A549 (cell line): ENCODE measurements at regions not wholly inside any gene's neighbourhood (a gene's known extent, or its start where the extent isn't known, plus 50 kb on each side); places are given as distances from the start of the nearest gene placed in this dataset.
"Not testable (repeated sequence)": the region's sequence is repeated elsewhere in the genome, so short reads cannot be mapped to it uniquely, and the experiment has no call there.

Experiments
- ATAC-seq, 2 experiments: fragments of 200-7000 bp in 1 of 2; fragments of >200 bp in 1 of 2; cut with Nextera tagmentation in 1 of 2; cut with Tn5 transposase in 1 of 2; 3 replicates each; pipeline versions ENCODE4 v1.8.0 to v1.9.1; 2018 to 2020; ENCODE audit warnings: mild to moderate bottlenecking in 1 of 2, moderate library complexity in 1 of 2
- CTCF ChIA-PET: fragments of 300-600 bp; sonication (Branson Sonifier 250); formaldehyde crosslinking; extraction: SDS; loops from one replicate; lab custom pipeline; 2021; ENCODE audit warnings: antibody characterized with exemption, inconsistent platforms; lab: Yijun Ruan, JAX
- POLR2A ChIA-PET: fragments of 350-600 bp; formaldehyde crosslinking; extraction: SDS; loops from one replicate; lab custom pipeline; 2021; ENCODE audit warnings: antibody characterized with exemption, inconsistent platforms; lab: Yijun Ruan, JAX
- DNase-seq, 2 experiments: peaks; one replicate each; pipeline versions ENCODE4 v3.0.0 to v3.0.0-alpha.2; 2011 to 2016; ENCODE audit warnings: low read depth in 1 of 2, low spot score in 1 of 2
- FAIRE-seq: peaks from 2 replicates; lab custom pipeline; 2011; peaks lifted over from hg19 to GRCh38; lab: Jason Lieb, UNC
- H3K27ac ChIP-seq, 2 experiments: fragments of >200 bp; sonication (Bioruptor Twin); formaldehyde crosslinking; 3 replicates each; pipeline ENCODE4 v1.5.1; 2016 to 2017
- H3K4me1 ChIP-seq: fragments of >200 bp; sonication (Bioruptor Twin); formaldehyde crosslinking; 3 replicates; pipeline ENCODE4 v1.6.1; 2016
- H3K4me2 ChIP-seq: fragments of >200 bp; sonication (Bioruptor Twin); formaldehyde crosslinking; 3 replicates; pipeline ENCODE4 v1.6.1; 2016
- H3K4me3 ChIP-seq: fragments of >200 bp; sonication (Bioruptor Twin); formaldehyde crosslinking; 3 replicates; pipeline ENCODE4 v1.5.1; 2016
- H3K9me3 ChIP-seq: fragments of >200 bp; sonication (Bioruptor Twin); formaldehyde crosslinking; 3 replicates; pipeline ENCODE4 v1.6.1; 2016
- CBX2 ChIP-seq: fragments of 200-600 bp; sonication (generic); IDR thresholded peaks from 2 replicates; pipeline ENCODE4 v1.6.1; 2016; ENCODE audit warnings: low read depth, mild to moderate bottlenecking, borderline replicate concordance
- CHD2 ChIP-seq: fragments of 150-350 bp; IDR thresholded peaks from 2 replicates; pipeline ENCODE4 v1.6.1; 2014; ENCODE audit warnings: low read length; ENCODE audit not compliant: partially characterized antibody
- E2F6 ChIP-seq: IDR thresholded peaks from 2 replicates; pipeline ENCODE4 v1.6.1; 2012; ENCODE audit warnings: low read depth, borderline replicate concordance
- EHF ChIP-seq: fragments of 250-450 bp; sonication (Bioruptor Pico); IDR thresholded peaks from 2 replicates; pipeline ENCODE4 v1.5.0; 2020; ENCODE audit warnings: mild to moderate bottlenecking
- ELK1 ChIP-seq: fragments of 150-350 bp; IDR thresholded peaks from 2 replicates; pipeline ENCODE4 v1.6.1; 2014; ENCODE audit warnings: low read depth, mild to moderate bottlenecking, low read length
- ESRRA ChIP-seq: fragments of 150-350 bp; IDR thresholded peaks from 2 replicates; pipeline ENCODE4 v1.6.1; 2014; ENCODE audit warnings: mild to moderate bottlenecking, low read length, borderline replicate concordance
- HEYL ChIP-seq: fragments of 250-450 bp; sonication (Bioruptor Pico); IDR thresholded peaks from 2 replicates; pipeline ENCODE4 v1.8.0; 2021; ENCODE audit warnings: mild to moderate bottlenecking, moderate library complexity
- HMGXB4 ChIP-seq: fragments of 250-450 bp; sonication (Bioruptor Pico); IDR thresholded peaks from 2 replicates; pipeline ENCODE4 v1.5.0; 2021; ENCODE audit warnings: mild to moderate bottlenecking, moderate library complexity, borderline replicate concordance
- HOXB13 ChIP-seq: fragments of 250-450 bp; sonication (Bioruptor Pico); IDR thresholded peaks from 2 replicates; pipeline ENCODE4 v1.5.0; 2020; ENCODE audit warnings: low read depth, mild to moderate bottlenecking, moderate library complexity
- JUN ChIP-seq, 2 experiments: fragments of >200 bp; sonication (Bioruptor Twin); formaldehyde crosslinking; IDR thresholded peaks; 2 replicates in 1 of 2; 3 replicates in 1 of 2; pipeline ENCODE4 v1.6.1; 2016 to 2017
- KDM5A ChIP-seq: fragments of 200-600 bp; sonication (generic); IDR thresholded peaks from 2 replicates; pipeline ENCODE4 v1.6.1; 2016; ENCODE audit warnings: antibody characterized with exemption, mild to moderate bottlenecking
- MAX ChIP-seq: IDR thresholded peaks from 2 replicates; pipeline ENCODE4 v1.6.1; 2012
- NR3C1 ChIP-seq: fragments of >200 bp; sonication (Bioruptor Twin); formaldehyde crosslinking; IDR thresholded peaks from 3 replicates; pipeline ENCODE4 v1.6.1; 2017
- PHF8 ChIP-seq: fragments of 200-600 bp; sonication (generic); IDR thresholded peaks from 2 replicates; pipeline ENCODE4 v1.6.1; 2016; ENCODE audit warnings: low read depth, mild to moderate bottlenecking, antibody characterized with exemption, moderate library complexity, borderline replicate concordance
- POLR2AphosphoS2 ChIP-seq: conservative IDR thresholded peaks from 2 replicates; pipeline ENCODE4 v1.6.1; 2012; ENCODE audit warnings: low read length, improper control_type of control experiment, inconsistent platforms
- RCOR1 ChIP-seq: fragments of 150-350 bp; IDR thresholded peaks from 2 replicates; pipeline ENCODE4 v1.6.1; 2014; ENCODE audit warnings: antibody characterized with exemption, low read length, low read depth
- RFX5 ChIP-seq: fragments of 450-650 bp; IDR thresholded peaks from 2 replicates; pipeline ENCODE4 v1.7.1; 2014; ENCODE audit warnings: antibody characterized with exemption, mild to moderate bottlenecking, moderate library complexity
- RNF2 ChIP-seq: fragments of 200-600 bp; sonication (generic); IDR thresholded peaks from 2 replicates; pipeline ENCODE4 v1.6.1; 2016; ENCODE audit warnings: low read depth, mild to moderate bottlenecking, antibody characterized with exemption, moderate library complexity, borderline replicate concordance
- SMC3 ChIP-seq: fragments of >200 bp; sonication (Bioruptor Twin); formaldehyde crosslinking; IDR thresholded peaks from 3 replicates; pipeline ENCODE4 v1.6.1; 2018; ENCODE audit warnings: inconsistent platforms
- SREBF2 ChIP-seq: fragments of 450-650 bp; IDR thresholded peaks from 2 replicates; pipeline ENCODE4 v1.6.1; 2014; ENCODE audit warnings: mild to moderate bottlenecking, moderate library complexity
- TFCP2L1 ChIP-seq: fragments of 250-450 bp; sonication (Bioruptor Pico); IDR thresholded peaks from 2 replicates; pipeline ENCODE4 v1.5.0; 2021; ENCODE audit warnings: mild to moderate bottlenecking
- TP53 ChIP-seq: fragments of 250-450 bp; sonication (Bioruptor Pico); IDR thresholded peaks from 2 replicates; pipeline ENCODE4 v1.5.0; 2021; ENCODE audit warnings: mild to moderate bottlenecking, moderate library complexity
- USF2 ChIP-seq: fragments of 450-650 bp; IDR thresholded peaks from 2 replicates; pipeline ENCODE4 v1.6.1; 2014; ENCODE audit warnings: antibody characterized with exemption
- ZC3H11A ChIP-seq: fragments of 450-650 bp; IDR thresholded peaks from 2 replicates; pipeline ENCODE4 v1.6.1; 2014; ENCODE audit warnings: antibody characterized with exemption, mild to moderate bottlenecking
- ZNF302 ChIP-seq: fragments of 250-450 bp; sonication (Bioruptor Pico); IDR thresholded peaks from 2 replicates; pipeline ENCODE4 v1.9.0; 2021; ENCODE audit warnings: inconsistent platforms, mild to moderate bottlenecking, moderate library complexity
- ZSCAN20 ChIP-seq: fragments of 250-450 bp; sonication (Bioruptor Pico); IDR thresholded peaks from 2 replicates; pipeline ENCODE4 v1.8.0; 2022; ENCODE audit warnings: mild to moderate bottlenecking, moderate library complexity
- WGBS: methylation state at CpG from one replicate; pipeline ENCODE4 v1.1.6; 2017; ENCODE audit errors: missing lambda C conversion rate; 5-methylcytosine and 5-hydroxymethylcytosine counted together

GRCh38 chr7:16086743-16087142 is 334.6 kb downstream of the CRPPA start:
- WGBS = 80% methylated on average over 1 of the region's 1 CpG
- Histone ChIP-seq H3K4me2 (no peak overlapping the region), H3K9me3 (no peaks in the 10 kb centered on the region), H3K27ac (no peak overlapping the region), H3K4me3 (no peak overlapping the region), H3K4me1 (peaks cover 20% of the 10 kb centered on the region; the same call in 2 of the 3 replicates)
- ATAC-seq = no peak
- no peak for FAIRE-seq
- ChIA-PET CTCF (interaction anchor here (1.0 kb wide), 1 partner anchor 8 kb away, joined by 3 read pairs; no protein-coding TSS in a partner anchor), POLR2A (no interaction called here)
- TF ChIP-seq HOXB13 (CRISPR knock-in tag) = no peak
- TF ChIP-seq ESRRA = no peak
- no peak for TF ChIP-seq CHD2
- no peak for TF ChIP-seq POLR2AphosphoS2
- TF ChIP-seq TFCP2L1 (CRISPR knock-in tag) = no peak
- TF ChIP-seq E2F6 = no peak
- no peak for TF ChIP-seq ZSCAN20 (CRISPR knock-in tag)
- TF ChIP-seq KDM5A = no peak
- TF ChIP-seq USF2 = no peak
- no peak for TF ChIP-seq RNF2
- no peak for TF ChIP-seq HMGXB4
- no peak for TF ChIP-seq CBX2
- no peak for TF ChIP-seq JUN (IDR thresholded peaks at IDR 0.05)
- no peak for TF ChIP-seq SMC3
- DNase-seq = no peak

GRCh38 chr7:16085780-16086179 is 335.6 kb downstream of the CRPPA start:
- H3K4me3 ChIP-seq, H3K4me2 ChIP-seq, ATAC-seq, DNase-seq, POLR2A ChIA-PET, FAIRE-seq, CTCF ChIA-PET, H3K27ac ChIP-seq, H3K9me3 ChIP-seq: not testable (repeated sequence)
- H3K4me1 ChIP-seq = peaks cover 20% of the 10 kb centered on the region; the same call in 2 of the 3 replicates
- 61% methylated on average over 6 of the region's 6 CpGs for WGBS

- Histone ChIP-seq H3K4me1 (peaks cover 20% of the 10 kb centered on the region; the same call in 2 of the 3 replicates), H3K4me3 (no peak overlapping the region), H3K27ac (no peak overlapping the region), H3K9me3 (no peaks in the 10 kb centered on the region), H3K4me2 (peak overlapping the region; percentile 53)
- peak; percentile 54 for FAIRE-seq
- ATAC-seq = no peak
- no peak for DNase-seq
- WGBS = 35% methylated on average over 4 of the region's 4 CpGs
- no peak for TF ChIP-seq EHF (CRISPR knock-in tag)
- TF ChIP-seq ZC3H11A = no peak
- no peak for TF ChIP-seq ZNF302 (CRISPR knock-in tag)
- no peak for TF ChIP-seq SREBF2
- no peak for TF ChIP-seq MAX
- TF ChIP-seq PHF8 = no peak
- no peak for TF ChIP-seq HEYL
- no peak for TF ChIP-seq TP53 (CRISPR knock-in tag)
- no peak for TF ChIP-seq POLR2AphosphoS2
- no peak for TF ChIP-seq NR3C1
- TF ChIP-seq RCOR1 = no peak
- no peak for TF ChIP-seq ELK1
- no peak for TF ChIP-seq RFX5
- TF ChIP-seq RNF2 = no peak
- TF ChIP-seq HOXB13 (CRISPR knock-in tag) = no peak
- no peak for TF ChIP-seq SMC3
- CTCF ChIA-PET = interaction anchor here (0.6 to 1.7 kb wide), 2 partner anchors 480 to 666 kb away, joined by 3 to 8 read pairs; no protein-coding TSS in a partner anchor
- POLR2A ChIA-PET = no interaction called here
Measured at GRCh38 chr7:16084875-16085274, 336.5 kb downstream of the CRPPA start.
